ENCODE measurements at regions not wholly inside any gene's neighbourhood (a gene's known extent, or its start where the extent isn't known, plus 50 kb on each side); places are given as distances from the start of the nearest gene placed in this dataset.

GRCh38 chr12:58583529-58583928 lies 336.8 kb downstream of the LRIG3 start:
- TF ChIP-seq CTCF (conservative IDR thresholded peaks at IDR 0.05 in 1 of 2, IDR thresholded peaks at IDR 0.05 in 1 of 2; ENCODE audit: extremely low read depth in 1 of 2, insufficient read depth in 1 of 2, low read depth in 1 of 2, low read length in 2 of 2) = no peak
- TF ChIP-seq EZH2 (IDR thresholded peaks at IDR 0.05; ENCODE audit: borderline replicate concordance, low read length) = no peak

All from mammary epithelial cell (primary cell).